ENCODE measurements at regions not wholly inside any gene's neighbourhood (a gene's known extent, or its start where the extent isn't known, plus 50 kb on each side); places are given as distances from the start of the nearest gene placed in this dataset.
A peak's percentile ranks its signal among the peaks of the same experiment; 100 is the strongest.

DNA sequence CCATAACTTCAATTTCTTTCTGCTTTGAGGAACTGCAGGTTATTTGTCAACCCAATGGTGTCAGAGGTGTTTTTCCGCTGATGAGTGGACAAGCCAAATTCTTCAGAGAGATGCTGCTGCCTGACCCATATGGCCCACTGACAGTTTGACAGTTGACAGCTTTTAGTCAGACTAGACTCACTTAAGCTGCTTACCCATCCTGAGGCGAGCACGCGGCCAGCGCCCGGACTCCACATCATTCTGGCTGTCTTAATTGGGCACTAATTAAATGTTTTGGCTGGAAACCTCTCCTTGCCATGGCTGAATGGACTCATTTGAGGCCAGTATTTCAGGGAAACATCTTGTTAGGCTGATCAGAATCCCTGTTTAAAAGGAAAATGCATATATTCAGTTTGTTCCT lies 316.1 kb upstream of the FANCL start:
- no peak for DNase-seq (ENCODE audit: low read depth)
- TF ChIP-seq, protein P1, sequence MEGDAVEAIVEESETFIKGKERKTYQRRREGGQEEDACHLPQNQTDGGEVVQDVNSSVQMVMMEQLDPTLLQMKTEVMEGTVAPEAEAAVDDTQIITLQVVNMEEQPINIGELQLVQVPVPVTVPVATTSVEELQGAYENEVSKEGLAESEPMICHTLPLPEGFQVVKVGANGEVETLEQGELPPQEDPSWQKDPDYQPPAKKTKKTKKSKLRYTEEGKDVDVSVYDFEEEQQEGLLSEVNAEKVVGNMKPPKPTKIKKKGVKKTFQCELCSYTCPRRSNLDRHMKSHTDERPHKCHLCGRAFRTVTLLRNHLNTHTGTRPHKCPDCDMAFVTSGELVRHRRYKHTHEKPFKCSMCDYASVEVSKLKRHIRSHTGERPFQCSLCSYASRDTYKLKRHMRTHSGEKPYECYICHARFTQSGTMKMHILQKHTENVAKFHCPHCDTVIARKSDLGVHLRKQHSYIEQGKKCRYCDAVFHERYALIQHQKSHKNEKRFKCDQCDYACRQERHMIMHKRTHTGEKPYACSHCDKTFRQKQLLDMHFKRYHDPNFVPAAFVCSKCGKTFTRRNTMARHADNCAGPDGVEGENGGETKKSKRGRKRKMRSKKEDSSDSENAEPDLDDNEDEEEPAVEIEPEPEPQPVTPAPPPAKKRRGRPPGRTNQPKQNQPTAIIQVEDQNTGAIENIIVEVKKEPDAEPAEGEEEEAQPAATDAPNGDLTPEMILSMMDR (conservative IDR thresholded peaks at IDR 0.05; ENCODE audit: control insufficient read depth, insufficient read depth, low read depth, low read length), result no peak
- H3K4me3 ChIP-seq (ENCODE audit: control insufficient read depth, low read depth, low read length), result no peak overlapping the region

DNA sequence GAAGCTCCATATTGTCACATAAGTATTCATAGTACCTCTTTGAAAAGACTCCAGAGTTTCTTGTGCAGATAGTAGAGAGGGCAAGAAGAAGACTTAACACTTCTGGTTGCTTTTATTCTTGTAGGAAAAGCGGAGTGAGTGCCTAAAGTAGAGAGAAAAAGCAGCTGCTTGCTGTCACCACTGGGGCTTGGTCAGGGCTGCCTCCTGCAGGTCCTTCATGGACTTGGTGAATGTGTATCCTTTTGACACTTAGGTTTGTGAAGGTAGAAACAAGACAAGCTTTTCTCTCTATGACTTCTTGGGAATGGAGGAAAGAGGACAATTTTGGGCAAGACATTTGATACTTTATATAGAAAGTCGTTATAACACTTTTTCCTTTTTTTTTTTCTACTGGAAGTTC lies 312.8 kb upstream of the FANCL start:
- no peak overlapping the region for H3K4me3 ChIP-seq (ENCODE audit: control insufficient read depth, low read depth, low read length)
- TF ChIP-seq, protein P1 (conservative IDR thresholded peaks at IDR 0.05; ENCODE audit: control insufficient read depth, insufficient read depth, low read depth, low read length), result peak; percentile 16
- peak; percentile 5 for DNase-seq (ENCODE audit: low read depth)

DNA sequence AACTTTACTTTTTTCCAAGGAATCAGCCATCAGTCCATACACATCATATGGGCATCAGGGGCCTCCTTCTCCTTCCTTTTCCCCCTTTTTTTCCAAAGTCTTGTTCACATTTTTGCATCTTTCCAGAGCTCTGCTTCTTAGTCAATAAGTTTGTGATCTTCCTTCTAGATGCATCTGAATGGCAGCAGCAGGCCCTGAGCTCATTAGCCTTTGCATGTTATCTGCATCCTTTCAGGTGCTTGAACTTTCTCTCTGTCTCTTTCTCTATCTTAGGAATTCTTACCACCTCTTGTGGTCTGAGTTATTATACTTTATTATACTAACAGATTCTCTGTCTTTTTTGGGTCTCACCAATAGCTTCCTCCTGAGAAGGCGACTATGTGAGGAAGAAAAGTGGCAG lies 312.4 kb upstream of the FANCL start:
- TF ChIP-seq, protein P1 (conservative IDR thresholded peaks at IDR 0.05; ENCODE audit: control insufficient read depth, insufficient read depth, low read depth, low read length), result no peak
- no peak for DNase-seq (ENCODE audit: low read depth)
- no peak overlapping the region for H3K4me3 ChIP-seq (ENCODE audit: control insufficient read depth, low read depth, low read length)

DNA sequence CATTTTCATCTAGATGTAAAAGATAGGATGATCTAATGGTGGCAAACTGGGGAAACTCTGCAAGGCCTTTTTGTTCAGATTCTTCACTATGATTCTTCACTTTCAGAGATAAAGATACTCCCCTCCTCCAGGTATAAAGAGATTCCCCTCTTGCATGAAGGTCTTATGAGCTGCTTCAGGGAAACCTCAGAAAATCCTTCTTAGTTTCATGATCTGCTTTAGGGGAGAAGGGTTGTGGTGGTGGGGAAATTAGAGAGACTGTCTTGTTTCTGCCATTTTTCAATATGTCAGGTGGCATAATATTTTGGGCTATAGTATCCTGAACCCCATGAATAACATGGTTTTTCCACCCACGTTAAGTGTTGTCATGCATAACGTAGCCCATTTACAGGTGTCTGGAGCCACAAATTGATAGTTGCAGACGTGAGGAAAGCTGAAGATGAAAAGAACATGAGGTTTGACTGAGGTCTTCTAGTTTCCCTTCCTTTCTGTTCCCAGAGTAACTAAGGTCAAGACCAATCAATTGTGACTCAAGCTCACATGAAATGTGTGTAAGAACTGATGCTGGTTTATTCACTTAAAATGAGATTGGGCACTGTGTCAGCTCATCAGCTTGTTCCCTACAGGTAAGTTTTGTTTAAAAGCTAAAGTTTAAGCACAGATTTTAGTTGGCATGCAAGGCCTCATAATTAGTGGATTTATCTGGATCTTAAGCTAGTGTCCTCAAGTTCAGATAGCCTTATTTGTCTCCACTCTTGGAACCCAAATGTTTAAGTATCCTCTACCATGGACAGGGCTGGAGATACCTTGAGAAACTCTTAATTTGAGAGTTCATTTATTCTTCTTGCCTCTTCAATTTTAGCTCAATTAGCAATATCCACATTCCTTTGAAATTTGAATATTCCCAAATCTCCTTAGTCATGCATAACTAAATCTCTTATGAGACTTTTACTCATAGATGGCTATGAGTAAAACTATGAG lies 304.5 kb upstream of the FANCL start:
- H3K4me3 ChIP-seq (ENCODE audit: control insufficient read depth, low read depth, low read length), result no peak overlapping the region
- DNase-seq (ENCODE audit: low read depth), result no peak
- TF ChIP-seq, protein P1 (conservative IDR thresholded peaks at IDR 0.05; ENCODE audit: control insufficient read depth, insufficient read depth, low read depth, low read length), result no peak

DNA sequence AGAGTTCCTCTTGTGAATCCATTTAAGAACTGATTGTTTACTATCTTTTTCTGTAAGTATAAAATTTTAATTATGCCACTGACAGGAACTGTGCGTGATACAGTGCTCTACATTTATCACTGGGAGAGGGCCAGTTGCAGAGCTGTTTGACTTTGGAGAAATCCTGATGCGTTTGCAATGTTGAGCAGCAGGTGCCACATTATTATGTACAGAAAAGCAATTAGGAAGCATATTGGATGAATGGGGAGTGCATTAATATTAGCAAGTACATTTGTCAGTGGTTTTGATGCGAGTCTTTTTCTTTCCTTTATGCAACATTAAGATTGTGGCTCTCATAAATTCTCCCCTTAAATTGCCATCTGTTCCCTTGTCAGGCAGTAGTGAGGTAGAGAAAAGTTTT lies 302.3 kb upstream of the FANCL start:
- no peak overlapping the region for H3K4me3 ChIP-seq (ENCODE audit: control insufficient read depth, low read depth, low read length)
- no peak for DNase-seq (ENCODE audit: low read depth)
- TF ChIP-seq, protein P1 (conservative IDR thresholded peaks at IDR 0.05; ENCODE audit: control insufficient read depth, insufficient read depth, low read depth, low read length), result no peak

DNA sequence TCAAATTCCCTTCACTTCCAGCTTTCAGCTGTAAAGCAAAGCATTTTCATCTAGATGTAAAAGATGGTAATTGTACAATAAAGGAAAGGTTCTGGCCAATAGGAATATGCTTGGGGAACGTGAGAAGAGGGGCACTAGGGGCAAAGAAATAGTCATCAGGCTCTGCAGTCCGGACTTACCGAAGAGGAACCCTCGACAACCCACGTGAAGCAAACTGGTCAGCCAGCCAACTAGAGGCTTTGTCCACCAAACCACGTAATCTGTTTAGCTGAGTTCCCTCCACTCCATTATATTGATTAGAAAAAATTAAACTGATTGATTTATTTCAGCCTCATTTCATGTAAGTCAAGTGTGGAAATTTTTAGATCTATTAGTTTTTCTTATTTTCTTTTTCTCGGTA lies 300.4 kb upstream of the FANCL start:
- TF ChIP-seq, protein P1 (conservative IDR thresholded peaks at IDR 0.05; ENCODE audit: control insufficient read depth, insufficient read depth, low read depth, low read length), result no peak
- H3K4me3 ChIP-seq (ENCODE audit: control insufficient read depth, low read depth, low read length), result no peak overlapping the region
- DNase-seq (ENCODE audit: low read depth), result no peak
